NCI-H524 (cell line): ENCODE measurements at regions not wholly inside any gene's neighbourhood (a gene's known extent, or its start where the extent isn't known, plus 50 kb on each side); places are given as distances from the start of the nearest gene placed in this dataset.
"Not testable (repeated sequence)": the region's sequence is repeated elsewhere in the genome, so short reads cannot be mapped to it uniquely, and the experiment has no call there.

ENCODE experiments used
- DNase-seq, 2 experiments: peaks; one replicate each; lab custom pipeline; 2025; lab: John Stamatoyannopoulos, UW

GRCh38 chr5:16392718-16393117 lies 72.9 kb downstream of the ZNF622 start:
- no peak for DNase-seq

- DNase-seq: no peak
Observed at GRCh38 chr5:16391858-16392649, 73.5 kb downstream of the ZNF622 start.

GRCh38 chr5:16390825-16391224 lies 74.8 kb downstream of the ZNF622 start:
- no peak for DNase-seq

- no peak for DNase-seq
Observed at GRCh38 chr5:16385516-16386090, 80.0 kb downstream of the ZNF622 start.

GRCh38 chr5:16384804-16385203 lies 80.8 kb downstream of the ZNF622 start:
- no peak for DNase-seq

- DNase-seq: no peak
Observed at GRCh38 chr5:16384222-16384621, 81.4 kb downstream of the ZNF622 start.

GRCh38 chr5:16383544-16384052 lies 82.0 kb downstream of the ZNF622 start:
- DNase-seq: no peak

- no peak for DNase-seq
Observed at GRCh38 chr5:16382047-16382446, 83.6 kb downstream of the ZNF622 start.

GRCh38 chr5:16378762-16379161 lies 86.8 kb downstream of the ZNF622 start:
- DNase-seq: peak; percentile 38 to 84

GRCh38 chr5:16372493-16372892 lies 93.1 kb downstream of the ZNF622 start:
- DNase-seq: no peak

GRCh38 chr5:16366491-16366890 lies 99.1 kb downstream of the ZNF622 start:
- DNase-seq: no peak

- DNase-seq: peak in 1 of 2 experiments; percentile 19
Observed at GRCh38 chr5:16364910-16365309, 100.7 kb downstream of the ZNF622 start.

GRCh38 chr5:16353439-16353838 lies 112.2 kb downstream of the ZNF622 start:
- DNase-seq: not testable (repeated sequence)

GRCh38 chr5:16350816-16351215 lies 114.8 kb downstream of the ZNF622 start:
- no peak for DNase-seq

- DNase-seq: no peak
Observed at GRCh38 chr5:16346380-16346779, 119.2 kb downstream of the ZNF622 start.

- peak in 1 of 2 experiments; percentile 15 for DNase-seq
Observed at GRCh38 chr5:16345454-16345853, 120.1 kb downstream of the ZNF622 start.

- no peak for DNase-seq
Observed at GRCh38 chr5:16326137-16326536, 139.5 kb downstream of the ZNF622 start.

- no peak for DNase-seq
Observed at GRCh38 chr5:16321284-16321683, 141.7 kb upstream of the MARCHF11 start.

GRCh38 chr5:16315501-16315900 lies 135.9 kb upstream of the MARCHF11 start:
- no peak for DNase-seq

GRCh38 chr5:16313761-16314160 lies 134.2 kb upstream of the MARCHF11 start:
- DNase-seq: no peak

GRCh38 chr5:16312785-16313184 lies 133.2 kb upstream of the MARCHF11 start:
- no peak for DNase-seq

- no peak for DNase-seq
Observed at GRCh38 chr5:16311666-16312065, 132.1 kb upstream of the MARCHF11 start.

GRCh38 chr5:16306812-16307211 lies 127.2 kb upstream of the MARCHF11 start:
- no peak for DNase-seq
